WI38 (cell line): ENCODE measurements at regions not wholly inside any gene's neighbourhood (a gene's known extent, or its start where the extent isn't known, plus 50 kb on each side); places are given as distances from the start of the nearest gene placed in this dataset.

Experiments used
- H3K4me3 ChIP-seq: 2 replicates; pipeline ENCODE4 v1.5.1; 2011; ENCODE audit warnings: low read depth, mild to moderate bottlenecking, control low read depth, low read length
- TF ChIP-seq, protein P1 (sequence below): IDR thresholded peaks from 2 replicates; pipeline ENCODE4 v1.5.1; 2012; ENCODE audit warnings: low read depth, mild to moderate bottlenecking, control low read depth, low read length

- no peak overlapping the region for H3K4me3 ChIP-seq
- TF ChIP-seq, protein P1, sequence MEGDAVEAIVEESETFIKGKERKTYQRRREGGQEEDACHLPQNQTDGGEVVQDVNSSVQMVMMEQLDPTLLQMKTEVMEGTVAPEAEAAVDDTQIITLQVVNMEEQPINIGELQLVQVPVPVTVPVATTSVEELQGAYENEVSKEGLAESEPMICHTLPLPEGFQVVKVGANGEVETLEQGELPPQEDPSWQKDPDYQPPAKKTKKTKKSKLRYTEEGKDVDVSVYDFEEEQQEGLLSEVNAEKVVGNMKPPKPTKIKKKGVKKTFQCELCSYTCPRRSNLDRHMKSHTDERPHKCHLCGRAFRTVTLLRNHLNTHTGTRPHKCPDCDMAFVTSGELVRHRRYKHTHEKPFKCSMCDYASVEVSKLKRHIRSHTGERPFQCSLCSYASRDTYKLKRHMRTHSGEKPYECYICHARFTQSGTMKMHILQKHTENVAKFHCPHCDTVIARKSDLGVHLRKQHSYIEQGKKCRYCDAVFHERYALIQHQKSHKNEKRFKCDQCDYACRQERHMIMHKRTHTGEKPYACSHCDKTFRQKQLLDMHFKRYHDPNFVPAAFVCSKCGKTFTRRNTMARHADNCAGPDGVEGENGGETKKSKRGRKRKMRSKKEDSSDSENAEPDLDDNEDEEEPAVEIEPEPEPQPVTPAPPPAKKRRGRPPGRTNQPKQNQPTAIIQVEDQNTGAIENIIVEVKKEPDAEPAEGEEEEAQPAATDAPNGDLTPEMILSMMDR = no peak
These were observed 249.9 kb upstream of the TLE3 start for GRCh38 chr15:70347321-70348225.

GRCh38 chr15:70345251-70346019 lies 247.7 kb upstream of the TLE3 start:
- no peak overlapping the region for H3K4me3 ChIP-seq
- TF ChIP-seq, protein P1 = no peak

GRCh38 chr15:70344666-70345065 lies 246.9 kb upstream of the TLE3 start:
- H3K4me3 ChIP-seq = no peak overlapping the region
- TF ChIP-seq, protein P1 = no peak

DNA sequence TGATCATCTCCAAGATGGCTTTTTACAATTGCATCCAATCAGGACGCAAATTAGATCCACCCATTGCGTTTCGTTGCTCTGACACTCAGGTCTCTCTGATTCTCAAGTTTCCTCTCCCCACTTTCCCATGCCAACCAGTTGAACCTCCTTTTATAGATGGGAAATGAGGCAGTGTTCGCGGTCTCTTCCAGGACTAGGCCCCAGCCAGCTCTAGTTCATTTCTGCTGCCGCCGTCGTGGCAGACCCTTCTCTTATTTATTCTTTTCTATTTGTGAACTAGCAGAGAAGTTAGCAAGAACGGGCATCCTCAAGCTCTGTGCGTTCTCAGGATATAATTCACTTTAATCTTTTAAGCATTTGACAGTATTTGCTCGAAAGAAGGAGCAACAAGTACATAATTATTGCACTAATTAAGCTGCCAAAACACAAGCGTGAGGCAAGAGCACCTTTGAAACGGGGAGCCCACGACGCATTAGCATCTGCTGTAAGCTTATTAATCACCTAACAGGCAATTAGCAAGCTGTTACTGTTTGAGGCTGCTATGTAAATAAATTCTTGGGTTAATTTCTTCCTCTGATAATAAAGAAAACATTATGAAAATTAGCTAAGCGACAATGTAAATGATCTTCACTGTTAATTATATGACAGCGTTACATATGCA lies 246.4 kb upstream of the TLE3 start:
- TF ChIP-seq, protein P1 = no peak
- H3K4me3 ChIP-seq = no peak overlapping the region

DNA sequence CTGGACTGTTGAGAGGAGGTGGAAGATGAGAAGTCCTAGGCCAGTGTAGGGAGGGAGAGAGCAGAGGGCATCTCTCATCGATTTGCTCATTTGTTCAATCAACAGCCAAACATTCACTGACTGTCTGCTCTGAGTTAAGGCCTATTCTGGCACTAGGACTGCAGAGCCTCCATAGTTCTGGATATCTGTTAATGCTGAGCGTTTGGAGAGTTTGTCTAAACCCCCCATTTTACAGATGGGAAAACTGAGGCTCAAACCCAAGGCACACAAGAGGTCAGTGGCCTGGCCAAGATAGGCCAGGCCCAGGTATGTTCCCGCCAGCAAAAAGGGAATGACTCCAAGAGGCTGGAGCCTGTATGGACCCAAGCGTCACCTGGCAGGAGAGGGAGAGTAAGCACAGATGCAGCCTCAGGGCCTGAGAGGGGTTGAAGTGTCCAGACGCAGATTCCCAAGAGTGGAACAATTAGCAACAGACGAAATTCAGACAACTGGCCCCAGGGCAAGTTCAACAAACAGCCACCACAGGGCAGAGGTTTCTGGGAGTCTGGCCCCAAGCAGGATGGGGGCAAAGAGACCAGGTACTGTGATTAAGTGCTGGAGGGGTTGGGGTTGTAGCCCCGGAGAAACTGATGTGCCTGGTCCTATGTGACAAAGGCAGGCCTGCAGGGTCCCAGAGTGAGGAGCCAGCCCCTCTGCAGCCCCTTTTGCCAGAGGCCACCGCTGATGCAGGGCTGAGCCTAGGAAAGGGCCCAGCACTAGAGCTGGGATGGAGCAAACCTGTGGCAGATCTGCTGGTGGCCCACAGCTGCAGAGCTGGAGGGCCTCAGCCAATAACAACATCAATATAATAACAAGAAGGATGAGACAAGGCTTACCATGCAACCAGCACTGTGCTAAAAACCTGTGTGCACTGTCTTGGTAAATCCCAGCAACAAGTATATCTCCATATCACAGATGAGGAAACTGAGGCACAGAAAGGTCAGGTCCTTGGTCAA lies 245.1 kb upstream of the TLE3 start:
- TF ChIP-seq, protein P1 = no peak
- H3K4me3 ChIP-seq = no peak overlapping the region

DNA sequence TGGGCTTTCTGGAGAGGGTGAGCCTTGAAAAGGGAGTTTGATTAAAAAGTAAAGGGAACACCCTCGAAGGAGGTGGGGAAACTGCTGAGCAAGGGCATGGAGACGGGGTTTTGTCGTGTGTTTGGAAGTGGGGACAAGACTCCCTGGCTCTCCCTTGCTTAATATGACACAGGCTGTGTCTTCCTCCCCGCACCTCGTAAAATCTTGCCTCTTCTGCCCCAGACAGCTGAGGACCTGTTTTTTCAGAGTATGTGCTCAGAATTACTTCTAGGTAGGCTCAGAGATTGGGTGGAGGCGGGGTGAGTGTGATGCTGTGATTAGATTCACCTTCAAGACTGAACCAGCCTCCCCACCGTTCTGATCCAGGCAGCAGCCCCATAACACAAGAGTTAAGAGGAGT lies 244.4 kb upstream of the TLE3 start:
- TF ChIP-seq, protein P1 = no peak

More for the DNA sequence above, 244.4 kb upstream of the TLE3 start:
- H3K4me3 ChIP-seq = no peak overlapping the region
